Tibial nerve (tissue), 4 donors: ENCODE measurements at regions not wholly inside any gene's neighbourhood (a gene's known extent, or its start where the extent isn't known, plus 50 kb on each side); places are given as distances from the start of the nearest gene placed in this dataset.

ENCODE experiments used
- DNase-seq, 2 donors: peaks; one replicate each; pipeline ENCODE4 v3.0.0-alpha.2; 2019; ENCODE audit warnings: low spot score in 2 of 2
- H3K27ac ChIP-seq, 4 donors: fragments of 200-600 bp; sonication (generic) in 3 of 4; one replicate each; pipeline ENCODE4 v1.5.1; 2017 to 2019; ENCODE audit warnings: mild to moderate bottlenecking in 1 of 4
- H3K27me3 ChIP-seq, 2 donors: fragments of 200-600 bp; sonication (generic) in 1 of 2; one replicate each; pipeline versions ENCODE4 v1.5.1 to v1.6.0; 2017 to 2019
- H3K36me3 ChIP-seq, 3 donors: fragments of 200-600 bp; sonication (generic); one replicate each; pipeline ENCODE4 v1.5.1; 2018 to 2019
- H3K4me1 ChIP-seq, 4 donors: fragments of 200-600 bp; sonication (generic) in 3 of 4; one replicate each; pipeline ENCODE4 v1.5.1; 2017 to 2019
- H3K4me3 ChIP-seq, 4 donors: fragments of 200-600 bp; sonication (generic) in 3 of 4; one replicate each; pipeline ENCODE4 v1.5.1; 2017 to 2019; ENCODE audit warnings: mild to moderate bottlenecking in 1 of 4, moderate library complexity in 1 of 4
- H3K9me3 ChIP-seq, 4 donors: fragments of 200-600 bp; sonication (generic) in 3 of 4; one replicate each; pipeline ENCODE4 v1.5.1; 2017 to 2019
- EP300 ChIP-seq, 2 donors: sonication (generic); formaldehyde crosslinking; IDR thresholded peaks; one replicate each; pipeline ENCODE4 v1.6.1; 2017; ENCODE audit warnings: antibody characterized with exemption in 2 of 2, mild to moderate bottlenecking in 1 of 2
- POLR2A ChIP-seq, 2 donors: fragments of 450-650 bp; IDR thresholded peaks; one replicate each; pipeline ENCODE4 v1.6.1; 2017; ENCODE audit warnings: antibody characterized with exemption in 2 of 2, mild to moderate bottlenecking in 2 of 2, moderate library complexity in 2 of 2
- WGBS, 2 donors: methylation state at CpG; one replicate each; pipeline ENCODE4 v1.1.5; 2018; 5-methylcytosine and 5-hydroxymethylcytosine counted together
- TF ChIP-seq, protein P1 (sequence below), 5 experiments: fragments of 200-600 bp in 3 of 5; fragments of 450-650 bp in 2 of 5; sonication (generic) in 3 of 5; IDR thresholded peaks; one replicate each; pipeline ENCODE4 v1.5.1; 2016 to 2019; ENCODE audit warnings: antibody characterized with exemption in 5 of 5, mild to moderate bottlenecking in 3 of 5, moderate library complexity in 2 of 5

GRCh38 chr6:69623357-69623756, 173.5 kb downstream of the LMBRD1 start:
- H3K36me3 ChIP-seq = no peaks in the 10 kb centered on the region

GRCh38 chr6:69622924-69623323, 173.9 kb downstream of the LMBRD1 start:
- H3K27me3 ChIP-seq = no peaks in the 10 kb centered on the region
- no peaks in the 10 kb centered on the region for H3K36me3 ChIP-seq
- no peaks in the 10 kb centered on the region for H3K9me3 ChIP-seq
- no peak for DNase-seq
- H3K4me3 ChIP-seq = no peak overlapping the region
- H3K27ac ChIP-seq = no peak overlapping the region
- TF ChIP-seq, protein P1, sequence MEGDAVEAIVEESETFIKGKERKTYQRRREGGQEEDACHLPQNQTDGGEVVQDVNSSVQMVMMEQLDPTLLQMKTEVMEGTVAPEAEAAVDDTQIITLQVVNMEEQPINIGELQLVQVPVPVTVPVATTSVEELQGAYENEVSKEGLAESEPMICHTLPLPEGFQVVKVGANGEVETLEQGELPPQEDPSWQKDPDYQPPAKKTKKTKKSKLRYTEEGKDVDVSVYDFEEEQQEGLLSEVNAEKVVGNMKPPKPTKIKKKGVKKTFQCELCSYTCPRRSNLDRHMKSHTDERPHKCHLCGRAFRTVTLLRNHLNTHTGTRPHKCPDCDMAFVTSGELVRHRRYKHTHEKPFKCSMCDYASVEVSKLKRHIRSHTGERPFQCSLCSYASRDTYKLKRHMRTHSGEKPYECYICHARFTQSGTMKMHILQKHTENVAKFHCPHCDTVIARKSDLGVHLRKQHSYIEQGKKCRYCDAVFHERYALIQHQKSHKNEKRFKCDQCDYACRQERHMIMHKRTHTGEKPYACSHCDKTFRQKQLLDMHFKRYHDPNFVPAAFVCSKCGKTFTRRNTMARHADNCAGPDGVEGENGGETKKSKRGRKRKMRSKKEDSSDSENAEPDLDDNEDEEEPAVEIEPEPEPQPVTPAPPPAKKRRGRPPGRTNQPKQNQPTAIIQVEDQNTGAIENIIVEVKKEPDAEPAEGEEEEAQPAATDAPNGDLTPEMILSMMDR (IDR thresholded peaks at IDR 0.05) = no peak
- TF ChIP-seq POLR2A (IDR thresholded peaks at IDR 0.05) (no peak), EP300 (IDR thresholded peaks at IDR 0.05) (no peak)
- no peaks in the 10 kb centered on the region for H3K4me1 ChIP-seq
- 14 to 26% methylated on average over 2 of the region's 2 CpGs for WGBS, 2 donors

More at GRCh38 chr6:69623357-69623756, 173.5 kb downstream of the LMBRD1 start:
- no peak for TF ChIP-seq POLR2A (IDR thresholded peaks at IDR 0.05)
- TF ChIP-seq, protein P1 (IDR thresholded peaks at IDR 0.05) = no peak
- no peak for TF ChIP-seq EP300 (IDR thresholded peaks at IDR 0.05)
- no peak overlapping the region for H3K4me3 ChIP-seq
- WGBS, 2 donors = 41 to 95% methylated on average over 1 of the region's 1 CpG
- H3K27ac ChIP-seq = no peak overlapping the region
- no peaks in the 10 kb centered on the region for H3K4me1 ChIP-seq
- DNase-seq = no peak
- H3K27me3 ChIP-seq = no peaks in the 10 kb centered on the region
- H3K9me3 ChIP-seq = no peaks in the 10 kb centered on the region

DNA sequence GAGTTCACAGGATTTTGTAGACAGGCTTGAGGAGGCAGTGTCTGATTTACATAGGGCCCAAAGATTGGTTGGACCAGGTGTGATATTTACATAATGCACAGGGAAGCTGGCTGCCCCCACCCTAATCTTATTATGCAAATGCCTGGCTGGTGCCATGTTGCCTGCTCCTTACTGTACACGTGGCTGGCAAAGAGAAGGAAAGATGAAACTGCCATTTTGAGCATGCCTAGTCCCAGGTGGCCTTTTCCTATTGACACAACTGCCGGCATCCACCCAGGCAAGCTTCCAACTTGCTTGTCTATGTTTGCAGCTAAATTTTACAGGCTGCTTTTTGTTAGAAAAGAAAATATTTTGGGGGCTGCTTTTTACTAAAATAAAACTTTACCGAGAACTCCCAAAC, 174.6 kb downstream of the LMBRD1 start:
- no peaks in the 10 kb centered on the region for H3K36me3 ChIP-seq
- H3K4me1 ChIP-seq = no peaks in the 10 kb centered on the region
- DNase-seq = no peak
- H3K27ac ChIP-seq = no peak overlapping the region
- 45 to 57% methylated on average over 3 of the region's 3 CpGs for WGBS, 2 donors
- no peaks in the 10 kb centered on the region for H3K9me3 ChIP-seq
- H3K27me3 ChIP-seq = no peaks in the 10 kb centered on the region
- TF ChIP-seq, protein P1 (IDR thresholded peaks at IDR 0.05) = no peak
- TF ChIP-seq POLR2A (IDR thresholded peaks at IDR 0.05) (no peak), EP300 (IDR thresholded peaks at IDR 0.05) (no peak)
- H3K4me3 ChIP-seq = no peak overlapping the region

DNA sequence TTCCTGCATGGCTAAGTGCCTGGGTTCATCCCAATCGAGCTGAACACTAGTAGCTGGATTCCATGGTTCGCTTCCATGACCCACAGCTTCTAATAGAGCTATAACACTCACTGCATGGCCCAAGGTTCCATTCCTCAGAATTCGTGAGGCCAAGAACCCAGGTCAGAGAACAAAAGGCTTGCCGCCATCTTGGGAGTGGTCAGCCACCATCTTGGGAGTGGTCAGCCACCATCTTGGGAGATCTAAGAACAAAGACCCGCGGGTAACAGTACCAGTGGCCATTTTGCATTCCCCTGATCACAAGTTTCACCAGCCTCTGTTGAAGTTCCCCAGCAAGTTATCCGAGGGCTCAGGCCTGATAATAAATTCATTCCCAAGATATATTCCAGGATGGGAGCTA, 179.6 kb downstream of the LMBRD1 start:
- H3K4me3 ChIP-seq = no peak overlapping the region
- TF ChIP-seq POLR2A (IDR thresholded peaks at IDR 0.05) (no peak), EP300 (IDR thresholded peaks at IDR 0.05) (no peak)
- TF ChIP-seq, protein P1 (IDR thresholded peaks at IDR 0.05) = no peak
- no peak for DNase-seq
- WGBS, 2 donors = 92% methylated on average over 5 to 7 of the region's 7 CpGs
- no peaks in the 10 kb centered on the region for H3K27me3 ChIP-seq
- no peaks in the 10 kb centered on the region for H3K9me3 ChIP-seq
- H3K4me1 ChIP-seq = no peaks in the 10 kb centered on the region
- H3K27ac ChIP-seq = no peak overlapping the region
- no peaks in the 10 kb centered on the region for H3K36me3 ChIP-seq

DNA sequence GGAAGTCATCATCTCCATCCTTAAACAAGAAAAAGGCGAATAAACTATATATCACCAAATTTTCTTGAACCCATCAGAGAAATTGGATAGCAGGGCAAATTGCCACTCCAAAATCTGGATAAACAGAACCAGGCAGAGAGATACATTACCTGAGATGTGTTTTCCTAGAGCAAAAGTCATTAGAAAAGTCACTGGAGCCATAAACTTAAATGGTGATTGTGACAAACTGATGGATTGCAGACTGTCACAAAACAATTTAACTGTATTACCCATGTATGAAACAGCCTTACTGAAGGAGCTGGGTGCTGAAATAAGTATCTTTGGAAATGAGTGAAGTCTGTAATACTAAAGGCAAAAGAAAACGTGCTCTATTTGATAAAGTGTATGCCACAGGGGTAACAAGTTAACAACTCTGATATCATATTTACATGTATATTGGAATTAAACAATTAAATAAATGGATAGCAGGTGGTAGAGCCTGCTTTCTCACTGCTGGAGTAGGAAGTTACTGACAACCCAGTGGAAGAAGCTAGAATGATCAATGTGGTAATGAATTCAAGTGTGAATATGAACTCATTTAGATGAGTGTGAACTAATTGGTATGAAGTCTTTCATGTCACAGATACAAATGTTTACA, 186.9 kb downstream of the LMBRD1 start:
- Histone ChIP-seq H3K36me3 (no peaks in the 10 kb centered on the region), H3K9me3 (no peaks in the 10 kb centered on the region), H3K4me1 (no peaks in the 10 kb centered on the region), H3K4me3 (no peak overlapping the region), H3K27me3 (no peaks in the 10 kb centered on the region), H3K27ac (no peak overlapping the region)
- DNase-seq = no peak
- WGBS, 2 donors = 68 to 80% methylated on average over 2 of the region's 2 CpGs
- TF ChIP-seq, protein P1 (IDR thresholded peaks at IDR 0.05) = no peak
- TF ChIP-seq POLR2A (IDR thresholded peaks at IDR 0.05) = no peak
- TF ChIP-seq EP300 (IDR thresholded peaks at IDR 0.05) = no peak
